Lung (tissue), 11 donors: ENCODE measurements at regions not wholly inside any gene's neighbourhood (a gene's known extent, or its start where the extent isn't known, plus 50 kb on each side); places are given as distances from the start of the nearest gene placed in this dataset.

Experiments
- ATAC-seq: fragments of 200-7000 bp; cut with Tn5 transposase; one replicate; pipeline ENCODE4 v1.9.1; 2020; ENCODE audit warnings: moderate number of reproducible peaks; ENCODE audit not compliant: insufficient read depth, low FRiP score
- DNase-seq, 3 donors: peaks; one replicate each; pipeline ENCODE4 v3.0.0-alpha.2; 2013 to 2017
- H3K27ac ChIP-seq, 2 donors: one replicate each; pipeline ENCODE4 v1.5.1; 2013; ENCODE audit warnings: mild to moderate bottlenecking in 2 of 2, moderate library complexity in 2 of 2, control low read depth in 1 of 2, inconsistent platforms in 1 of 2, low read depth in 1 of 2, low read length in 1 of 2
- H3K27me3 ChIP-seq, 3 donors: one replicate each; pipeline ENCODE4 v1.5.1; 2013; ENCODE audit warnings: low read length in 2 of 3; ENCODE audit not compliant: control insufficient read depth in 3 of 3, insufficient read depth in 3 of 3
- H3K36me3 ChIP-seq, 4 donors: one replicate each; pipeline ENCODE4 v1.5.1; 2013; ENCODE audit warnings: low read length in 4 of 4, mild to moderate bottlenecking in 1 of 4, moderate library complexity in 1 of 4; ENCODE audit not compliant: control insufficient read depth in 4 of 4, insufficient read depth in 4 of 4
- H3K4me1 ChIP-seq, 5 donors: one replicate each; pipeline ENCODE4 v1.5.1; 2013; ENCODE audit warnings: low read length in 5 of 5, mild to moderate bottlenecking in 2 of 5, moderate library complexity in 1 of 5; ENCODE audit not compliant: control insufficient read depth in 5 of 5, insufficient read depth in 5 of 5
- H3K4me3 ChIP-seq: one replicate; pipeline ENCODE4 v1.5.1; 2013; ENCODE audit warnings: mild to moderate bottlenecking, control low read depth, moderate library complexity
- H3K9ac ChIP-seq, 2 donors: one replicate each; pipeline ENCODE4 v1.5.1; 2013; ENCODE audit warnings: low read length in 2 of 2, control low read depth in 1 of 2; ENCODE audit not compliant: insufficient read depth in 1 of 2
- H3K9me3 ChIP-seq, 4 donors: one replicate each; pipeline ENCODE4 v1.5.1; 2013; ENCODE audit warnings: low read length in 3 of 4, mild to moderate bottlenecking in 1 of 4, moderate library complexity in 1 of 4; ENCODE audit not compliant: control insufficient read depth in 4 of 4, insufficient read depth in 3 of 4
- CTCF ChIP-seq: IDR thresholded peaks from 2 replicates; pipeline ENCODE4 v1.5.1; 2012; ENCODE audit warnings: mild to moderate bottlenecking; ENCODE audit errors: control extremely low read depth, extremely low read depth
- WGBS, 2 donors: extraction: QIAGEN DNeasy Blood & Tissue Kit; methylation state at CpG; one replicate each; pipeline ENCODE4 v1.1.7; 2013; 5-methylcytosine and 5-hydroxymethylcytosine counted together
- donor health status: control.
- donor health status: control.
- donor health status: Bipolar disorder and iron deficiency.
- donor health status: healthy.
- donor health status: DM: yes; HTN: yes; CAD: no.

GRCh38 chr2:57516698-57517340, 529.8 kb upstream of the VRK2 start:
- Histone ChIP-seq H3K4me1 (no peaks in the 10 kb centered on the region), H3K27me3 (no peaks in the 10 kb centered on the region), H3K9ac (no peak overlapping the region), H3K36me3 (no peaks in the 10 kb centered on the region), H3K27ac (no peak overlapping the region), H3K9me3 (no peaks in the 10 kb centered on the region), H3K4me3 (no peak overlapping the region)
- WGBS, 2 donors: 16 to 27% methylated on average over 7 of the region's 7 CpGs
- no peak for ATAC-seq
- peak; percentile 20 for TF ChIP-seq CTCF
- peak in 2 of 3 donors; percentile 60 to 63 for DNase-seq

- ATAC-seq (no peak), DNase-seq (no peak)
- H3K36me3 ChIP-seq: no peaks in the 10 kb centered on the region
- no peak overlapping the region for H3K9ac ChIP-seq
- no peak overlapping the region for H3K4me3 ChIP-seq
- no peak for TF ChIP-seq CTCF
- peaks cover 0 to 3% (median 0%) of the 10 kb centered on the region in 4 donors for H3K9me3 ChIP-seq
- H3K4me1 ChIP-seq: no peaks in the 10 kb centered on the region
- WGBS, 2 donors: 76 to 81% methylated on average over 1 of the region's 1 CpG
- no peaks in the 10 kb centered on the region for H3K27me3 ChIP-seq
- H3K27ac ChIP-seq: no peak overlapping the region
Measured at GRCh38 chr2:57523304-57523703, 523.3 kb upstream of the VRK2 start.

- DNase-seq: no peak
- Histone ChIP-seq H3K9me3 (peaks cover 0 to 3% (median 0%) of the 10 kb centered on the region in 4 donors), H3K27me3 (no peaks in the 10 kb centered on the region), H3K4me3 (no peak overlapping the region), H3K27ac (no peak overlapping the region), H3K36me3 (no peaks in the 10 kb centered on the region), H3K9ac (no peak overlapping the region), H3K4me1 (no peaks in the 10 kb centered on the region)
- ATAC-seq: no peak
- WGBS, 2 donors: 89 to 100% methylated on average over 1 of the region's 1 CpG
- TF ChIP-seq CTCF: no peak
Measured at GRCh38 chr2:57527685-57528084, 518.9 kb upstream of the VRK2 start.

- no peak overlapping the region for H3K27ac ChIP-seq
- no peaks in the 10 kb centered on the region for H3K4me1 ChIP-seq
- no peaks in the 10 kb centered on the region for H3K27me3 ChIP-seq
- TF ChIP-seq CTCF: no peak
- 79 to 92% methylated on average over 3 of the region's 3 CpGs for whole genome bisulfite sequencing, 2 donors
- H3K9me3 ChIP-seq: peaks cover 0 to 3% (median 0%) of the 10 kb centered on the region in 4 donors
- no peaks in the 10 kb centered on the region for H3K36me3 ChIP-seq
- ATAC-seq (no peak), DNase-seq (no peak)
- H3K4me3 ChIP-seq: no peak overlapping the region
- no peak overlapping the region for H3K9ac ChIP-seq
Measured at GRCh38 chr2:57528499-57528898, 518.1 kb upstream of the VRK2 start.
